ENCODE measurements at regions not wholly inside any gene's neighbourhood (a gene's known extent, or its start where the extent isn't known, plus 50 kb on each side); places are given as distances from the start of the nearest gene placed in this dataset.
A peak's percentile ranks its signal among the peaks of the same experiment; 100 is the strongest.
"Not testable (repeated sequence)": the region's sequence is repeated elsewhere in the genome, so short reads cannot be mapped to it uniquely, and the experiment has no call there.

DNA sequence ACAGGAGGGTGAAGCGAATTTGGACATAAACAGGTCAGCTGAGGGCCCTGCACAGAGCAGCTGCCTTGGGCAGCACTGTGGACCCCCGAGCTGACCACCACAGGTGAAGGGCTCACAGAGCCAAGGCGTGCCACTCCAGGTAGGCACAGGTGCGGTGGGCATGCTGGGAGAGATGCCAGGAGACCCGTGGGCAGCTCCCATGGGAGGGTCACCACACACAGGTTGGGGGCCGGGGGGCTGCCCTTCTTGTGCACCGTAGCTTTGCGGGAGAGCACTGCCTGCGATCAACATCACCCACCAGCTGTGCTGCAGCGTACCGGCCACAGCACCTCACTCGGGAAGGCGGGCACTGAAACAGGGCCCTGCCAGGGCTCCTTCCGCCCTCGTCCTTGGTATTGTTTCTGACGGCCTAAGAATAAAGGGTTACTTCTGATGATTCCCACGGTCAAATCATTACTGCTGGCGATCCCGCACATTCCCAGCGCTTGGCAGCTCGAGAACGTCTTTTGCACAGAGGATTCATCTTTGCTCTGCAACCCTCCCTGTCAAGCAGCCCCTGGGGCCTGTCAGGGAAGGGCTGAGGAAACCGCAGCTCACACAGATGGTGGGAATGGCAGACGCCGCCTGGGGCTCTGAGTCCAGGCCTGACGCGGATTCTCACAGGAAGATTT, 181.7 kb downstream of the BANP start:
- H3K36me3 ChIP-seq (ENCODE audit: control insufficient read depth, insufficient read depth, low read length) = no peaks in the 10 kb centered on the region
- H3K4me3 ChIP-seq (ENCODE audit: low read depth, low read length) = no peak overlapping the region
- FAIRE-seq = no peak
- TF ChIP-seq, protein P1, sequence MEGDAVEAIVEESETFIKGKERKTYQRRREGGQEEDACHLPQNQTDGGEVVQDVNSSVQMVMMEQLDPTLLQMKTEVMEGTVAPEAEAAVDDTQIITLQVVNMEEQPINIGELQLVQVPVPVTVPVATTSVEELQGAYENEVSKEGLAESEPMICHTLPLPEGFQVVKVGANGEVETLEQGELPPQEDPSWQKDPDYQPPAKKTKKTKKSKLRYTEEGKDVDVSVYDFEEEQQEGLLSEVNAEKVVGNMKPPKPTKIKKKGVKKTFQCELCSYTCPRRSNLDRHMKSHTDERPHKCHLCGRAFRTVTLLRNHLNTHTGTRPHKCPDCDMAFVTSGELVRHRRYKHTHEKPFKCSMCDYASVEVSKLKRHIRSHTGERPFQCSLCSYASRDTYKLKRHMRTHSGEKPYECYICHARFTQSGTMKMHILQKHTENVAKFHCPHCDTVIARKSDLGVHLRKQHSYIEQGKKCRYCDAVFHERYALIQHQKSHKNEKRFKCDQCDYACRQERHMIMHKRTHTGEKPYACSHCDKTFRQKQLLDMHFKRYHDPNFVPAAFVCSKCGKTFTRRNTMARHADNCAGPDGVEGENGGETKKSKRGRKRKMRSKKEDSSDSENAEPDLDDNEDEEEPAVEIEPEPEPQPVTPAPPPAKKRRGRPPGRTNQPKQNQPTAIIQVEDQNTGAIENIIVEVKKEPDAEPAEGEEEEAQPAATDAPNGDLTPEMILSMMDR (IDR thresholded peaks at IDR 0.05; ENCODE audit: insufficient read depth, low read length, severe bottlenecking) = no peak
- no peak for DNase-seq (ENCODE audit: low read depth)
- peaks cover 1% of the 10 kb centered on the region for H3K27me3 ChIP-seq (ENCODE audit: control insufficient read depth, insufficient read depth, low read length)

DNA sequence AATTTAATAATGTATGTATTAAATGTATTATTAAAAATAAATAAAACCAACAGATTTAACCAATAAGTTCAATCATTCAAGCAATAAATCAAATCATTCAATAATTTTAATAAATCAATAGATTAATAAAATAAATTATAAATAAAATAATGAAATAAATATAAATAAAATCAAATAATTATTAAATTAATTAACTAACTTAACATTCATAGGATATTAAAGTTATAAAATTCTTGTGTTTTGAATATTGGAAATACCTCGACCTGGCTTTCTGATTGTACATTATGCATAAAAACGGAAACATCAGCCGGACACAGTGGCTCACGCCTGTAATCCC, 182.2 kb downstream of the BANP start:
- no peaks in the 10 kb centered on the region for H3K36me3 ChIP-seq (ENCODE audit: control insufficient read depth, insufficient read depth, low read length)
- DNase-seq (ENCODE audit: low read depth) = no peak
- TF ChIP-seq, protein P1 (IDR thresholded peaks at IDR 0.05; ENCODE audit: insufficient read depth, low read length, severe bottlenecking) = no peak
- H3K27me3 ChIP-seq (ENCODE audit: control insufficient read depth, insufficient read depth, low read length) = peaks cover 1% of the 10 kb centered on the region
- FAIRE-seq = no peak
- H3K4me3 ChIP-seq (ENCODE audit: low read depth, low read length) = no peak overlapping the region

DNA sequence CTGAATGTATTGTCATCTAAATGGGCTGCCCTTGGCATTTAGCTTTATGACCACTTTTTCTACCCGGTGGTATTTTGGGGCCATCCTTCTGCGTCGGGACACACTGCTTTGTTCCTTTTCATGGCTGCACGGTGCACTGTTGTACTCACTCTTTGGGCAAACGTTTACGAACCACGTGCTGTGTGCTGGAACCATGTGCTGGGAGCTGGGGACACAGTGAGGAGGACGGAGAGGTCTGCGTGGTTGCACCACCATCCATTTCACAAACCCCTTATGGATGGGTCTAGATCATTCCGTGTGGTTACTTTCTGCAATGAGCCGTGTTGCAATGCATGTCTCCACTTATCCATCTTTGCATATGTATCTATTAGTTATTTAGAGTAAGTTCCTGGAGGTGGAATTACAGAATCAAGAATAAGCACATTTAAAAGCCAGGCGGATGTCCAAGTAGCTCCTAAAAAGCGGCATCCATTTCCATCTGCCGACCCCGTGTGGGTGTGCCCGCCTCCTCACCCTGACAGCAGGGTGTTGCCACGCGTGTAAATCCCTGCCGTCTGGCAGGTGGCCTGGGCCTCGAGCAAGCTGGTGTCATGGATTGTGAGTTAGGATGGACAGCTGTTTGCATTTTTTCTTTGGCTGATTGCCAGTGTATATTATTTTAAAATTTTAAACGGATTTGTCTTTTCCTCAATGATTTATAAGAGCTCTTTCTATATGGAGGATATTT, 183.1 kb downstream of the BANP start:
- not testable (repeated sequence) for DNase-seq (ENCODE audit: low read depth); H3K4me3 ChIP-seq (ENCODE audit: low read depth, low read length); H3K36me3 ChIP-seq (ENCODE audit: control insufficient read depth, insufficient read depth, low read length); H3K27me3 ChIP-seq (ENCODE audit: control insufficient read depth, insufficient read depth, low read length)
- FAIRE-seq = peak; percentile 89

DNA sequence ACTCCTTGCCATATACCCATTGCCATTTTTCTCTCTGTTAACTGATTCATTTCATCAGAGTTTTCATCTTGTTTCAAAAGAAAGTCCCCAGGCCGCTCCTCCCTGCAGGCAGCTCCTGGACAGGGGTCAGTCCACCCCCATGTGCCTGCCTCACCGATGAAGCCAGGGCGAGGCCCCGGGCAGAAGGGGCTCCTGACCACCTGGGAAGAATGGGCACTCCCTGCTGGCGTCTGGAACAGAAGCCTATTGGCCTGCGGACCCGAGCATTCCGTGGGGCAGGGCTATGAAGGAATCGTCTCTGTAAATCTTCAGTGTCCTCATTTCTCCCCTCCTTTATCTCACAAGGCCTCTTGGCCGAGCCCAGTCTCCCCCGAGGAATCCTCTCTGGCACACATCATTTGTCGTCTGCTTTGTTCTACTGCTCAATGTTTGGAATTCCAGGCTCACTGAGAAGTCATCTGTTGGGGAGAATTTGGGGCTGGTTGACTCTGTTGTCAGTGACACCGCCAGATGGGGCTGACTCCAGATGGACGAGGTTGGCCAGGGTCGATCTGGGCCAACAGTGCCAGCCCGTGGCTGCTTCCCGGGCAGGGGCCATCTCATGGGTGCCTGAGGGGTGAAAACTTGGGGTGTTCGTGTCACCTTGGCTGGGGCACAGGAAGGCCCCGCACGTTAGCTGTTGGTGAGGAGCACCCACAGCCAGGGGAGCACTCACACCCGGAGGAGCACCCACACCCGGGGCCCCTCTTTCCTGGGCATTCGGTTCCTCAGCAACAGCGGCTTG, 183.9 kb downstream of the BANP start:
- H3K36me3 ChIP-seq (ENCODE audit: control insufficient read depth, insufficient read depth, low read length); H3K4me3 ChIP-seq (ENCODE audit: low read depth, low read length); FAIRE-seq; DNase-seq (ENCODE audit: low read depth); H3K27me3 ChIP-seq (ENCODE audit: control insufficient read depth, insufficient read depth, low read length): not testable (repeated sequence)

DNA sequence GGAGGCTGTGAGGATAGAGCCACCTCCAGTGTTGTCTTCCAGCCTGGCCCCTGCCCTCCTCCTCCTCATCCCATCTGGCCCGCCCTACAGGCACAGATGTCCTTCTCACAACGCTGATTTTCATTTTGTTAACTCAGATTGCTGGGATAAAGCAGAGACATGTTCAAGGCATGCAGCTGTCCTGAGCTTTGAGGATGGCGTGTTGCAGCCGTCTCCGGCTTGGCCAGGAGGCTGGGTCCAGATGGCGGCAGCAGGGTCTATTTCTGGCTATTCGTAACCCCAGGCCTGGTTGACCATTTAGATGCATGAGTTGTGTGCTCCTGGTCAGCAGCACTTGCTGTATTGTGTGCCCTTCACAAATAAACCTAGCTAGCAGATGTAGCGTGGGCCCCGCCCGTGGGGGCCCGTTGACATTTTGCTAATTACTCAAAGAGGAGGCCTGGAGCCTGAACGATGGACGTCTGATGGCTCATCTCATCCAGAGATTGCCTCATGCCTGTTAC, 185.0 kb downstream of the BANP start:
- FAIRE-seq = peak; percentile 50
- not testable (repeated sequence) for H3K27me3 ChIP-seq (ENCODE audit: control insufficient read depth, insufficient read depth, low read length); H3K36me3 ChIP-seq (ENCODE audit: control insufficient read depth, insufficient read depth, low read length)

DNA sequence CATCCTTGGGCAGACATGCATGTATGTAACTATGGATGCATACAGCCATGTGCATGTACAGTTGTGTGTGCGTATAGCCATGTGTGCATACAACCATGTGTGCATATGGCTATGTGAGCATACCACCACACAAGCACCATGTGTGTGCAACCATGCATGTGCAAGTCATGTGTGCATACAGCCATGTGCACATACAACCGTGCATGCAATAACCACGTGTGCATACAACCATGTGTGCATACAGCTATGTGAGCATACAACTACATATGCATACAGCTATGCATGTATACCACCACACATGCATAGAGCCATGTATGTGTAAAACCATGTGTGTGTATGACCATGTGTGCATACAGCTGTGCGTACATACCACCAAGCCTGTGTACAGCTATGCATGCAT, 185.7 kb downstream of the BANP start:
- FAIRE-seq = peak; percentile 92
- not testable (repeated sequence) for H3K4me3 ChIP-seq (ENCODE audit: low read depth, low read length); DNase-seq (ENCODE audit: low read depth); H3K27me3 ChIP-seq (ENCODE audit: control insufficient read depth, insufficient read depth, low read length); H3K36me3 ChIP-seq (ENCODE audit: control insufficient read depth, insufficient read depth, low read length)

More for the DNA sequence above, 185.0 kb downstream of the BANP start:
- H3K4me3 ChIP-seq (ENCODE audit: low read depth, low read length); DNase-seq (ENCODE audit: low read depth): not testable (repeated sequence)

DNA sequence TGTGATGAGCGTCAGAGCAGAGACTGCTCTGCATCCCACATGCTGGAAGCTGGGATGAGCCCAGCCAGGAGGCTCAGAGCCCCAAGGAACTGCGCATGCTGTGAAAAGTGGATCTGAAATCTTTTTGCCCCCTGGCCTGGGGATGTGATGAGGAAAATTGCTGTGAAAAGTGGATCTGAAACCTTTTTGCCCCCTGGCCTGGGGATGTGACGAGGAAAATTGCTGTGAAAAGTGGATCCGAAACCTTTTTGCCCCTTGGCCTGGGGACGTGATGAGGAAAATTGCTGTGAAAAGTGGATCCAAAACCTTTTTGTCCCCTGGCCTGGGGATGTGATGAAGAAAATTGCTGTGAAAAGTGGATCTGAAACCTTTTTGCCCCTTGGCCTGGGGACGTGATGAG, 187.9 kb downstream of the BANP start:
- H3K36me3 ChIP-seq (ENCODE audit: control insufficient read depth, insufficient read depth, low read length); FAIRE-seq; H3K27me3 ChIP-seq (ENCODE audit: control insufficient read depth, insufficient read depth, low read length): not testable (repeated sequence)

DNA sequence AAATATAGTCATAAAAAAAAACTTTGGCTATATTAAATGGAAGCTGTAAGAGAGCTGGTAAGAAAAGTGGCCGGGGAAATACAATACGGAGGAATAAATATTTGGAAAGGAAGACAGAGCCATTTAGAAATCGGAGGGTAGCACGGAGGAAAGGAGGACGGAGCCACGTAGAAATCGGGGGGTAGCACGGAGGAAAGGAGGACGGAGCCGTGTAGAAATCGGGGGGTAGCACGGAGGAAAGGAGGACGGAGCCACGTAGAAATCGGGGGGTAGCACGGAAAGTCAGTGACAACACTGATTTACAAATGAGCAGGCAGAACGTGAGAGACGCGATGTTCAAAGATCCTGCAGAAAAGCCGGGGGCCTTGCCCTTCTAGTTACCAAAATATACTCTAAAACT, 189.0 kb downstream of the BANP start:
- H3K4me3 ChIP-seq (ENCODE audit: low read depth, low read length); DNase-seq (ENCODE audit: low read depth); FAIRE-seq; H3K27me3 ChIP-seq (ENCODE audit: control insufficient read depth, insufficient read depth, low read length); H3K36me3 ChIP-seq (ENCODE audit: control insufficient read depth, insufficient read depth, low read length): not testable (repeated sequence)

More for the DNA sequence above, 187.9 kb downstream of the BANP start:
- not testable (repeated sequence) for H3K4me3 ChIP-seq (ENCODE audit: low read depth, low read length); DNase-seq (ENCODE audit: low read depth)

Measured in bronchial epithelial cell (primary cell).